ENCODE measurements at regions not wholly inside any gene's neighbourhood (a gene's known extent, or its start where the extent isn't known, plus 50 kb on each side); places are given as distances from the start of the nearest gene placed in this dataset.

DNA sequence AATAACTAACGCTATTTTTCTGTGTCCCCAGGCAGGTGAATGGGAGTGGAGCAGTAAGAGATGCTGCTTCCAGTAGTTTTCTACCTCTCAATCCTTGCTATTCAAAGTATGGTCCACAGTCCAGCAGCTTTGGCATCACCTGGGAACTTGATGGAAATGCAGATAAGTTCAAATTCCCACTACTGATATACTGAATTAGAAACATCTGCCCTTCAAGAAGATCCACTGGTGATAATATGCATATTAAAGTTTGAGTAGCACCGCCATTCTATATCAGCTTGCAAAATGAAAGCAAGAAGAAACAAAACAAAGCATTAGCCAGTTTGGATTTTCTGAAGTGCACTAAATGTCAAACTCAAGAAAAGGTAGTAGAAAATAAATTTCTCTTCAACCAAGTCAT is 906.2 kb upstream of the PCDH20 start:
- Histone ChIP-seq H3K27me3 (replicated peaks in 1 of 2; ENCODE audit: control insufficient read depth in 2 of 2, insufficient read depth in 2 of 2, low read length in 1 of 2) (no peaks in the 10 kb centered on the region), H3K27ac (ENCODE audit: control insufficient read depth, insufficient read depth) (no peak overlapping the region), H3K9ac (ENCODE audit: control insufficient read depth, insufficient read depth, low read length) (no peak overlapping the region), H3K4me2 (ENCODE audit: control insufficient read depth, insufficient read depth) (no peak overlapping the region), H3K4me1 (ENCODE audit: control insufficient read depth, insufficient read depth, low read length) (no peaks in the 10 kb centered on the region), H2AFZ (ENCODE audit: control insufficient read depth, low read depth, low read length) (no peak overlapping the region; the same call in 1 of the 2 replicates), H3K9me3 (replicated peaks; ENCODE audit: control insufficient read depth, insufficient read depth, low read length) (no peaks in the 10 kb centered on the region), H3K4me3 (no peak overlapping the region), H4K20me1 (ENCODE audit: control insufficient read depth, insufficient read depth) (no peaks in the 10 kb centered on the region), H3K79me2 (ENCODE audit: control insufficient read depth, insufficient read depth, low read length) (no peaks in the 10 kb centered on the region), H3K36me3 (ENCODE audit: control insufficient read depth in 2 of 2, insufficient read depth in 2 of 2, low read length in 1 of 2) (no peaks in the 10 kb centered on the region)
- 43% methylated on average over 2 of the region's 2 CpGs for WGBS (ENCODE audit: insufficient coverage, insufficient replicate concordance, low lambda C conversion rate, missing lambda C conversion rate)
- ATAC-seq, result no peak
- ChIA-PET CTCF (interaction anchor here (1.3 to 3.1 kb wide), 4 partner anchors 12 to 201 kb away, joined by 5 to 22 read pairs (median 11); no protein-coding TSS in a partner anchor), RAD21 (ENCODE audit: unreplicated experiment) (interaction anchor here (1.3 to 5.3 kb wide), 2 partner anchors 11 to 201 kb away, joined by 4 to 36 read pairs; no protein-coding TSS in a partner anchor), POLR2A (no interaction called here), SMC1A (ENCODE audit: uncharacterized antibody, unreplicated experiment) (interaction anchor here (0.6 to 2.6 kb wide), 4 partner anchors 12 to 201 kb away, joined by 3 to 19 read pairs (median 7); no protein-coding TSS in a partner anchor)
- BruUV-seq (replicated peaks), result no TSS peak
- DNase-seq (ENCODE audit: low read depth, low spot score), result no peak
- no peak for FAIRE-seq
- intact Hi-C loops (cut with micrococcal nuclease; ENCODE audit: unreplicated experiment), result loop anchor here (10.0 kb wide), 1 partner anchor 193 kb away; no protein-coding TSS in a partner anchor
- in situ Hi-C loops (cut with MboI), result no loop called here
- TF ChIP-seq CEBPZ (IDR thresholded peaks at IDR 0.05; ENCODE audit: low read depth, low read length) (no peak), CUX1 (IDR thresholded peaks at IDR 0.05; ENCODE audit: insufficient replicate concordance, low read depth, low read length) (no peak), RBBP5 (conservative IDR thresholded peaks at IDR 0.05) (no peak), EED (IDR thresholded peaks at IDR 0.05; ENCODE audit: low read depth) (no peak), POU2F2 (IDR thresholded peaks at IDR 0.05; ENCODE audit: borderline replicate concordance, low read depth, low read length) (no peak), ZNF384 (IDR thresholded peaks at IDR 0.05; ENCODE audit: borderline replicate concordance, low read depth, low read length) (no peak)
- TF ChIP-seq, protein P1, sequence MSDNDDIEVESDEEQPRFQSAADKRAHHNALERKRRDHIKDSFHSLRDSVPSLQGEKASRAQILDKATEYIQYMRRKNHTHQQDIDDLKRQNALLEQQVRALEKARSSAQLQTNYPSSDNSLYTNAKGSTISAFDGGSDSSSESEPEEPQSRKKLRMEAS (IDR thresholded peaks at IDR 0.05; ENCODE audit: low read depth, low read length), result no peak
- TF ChIP-seq, protein P2, sequence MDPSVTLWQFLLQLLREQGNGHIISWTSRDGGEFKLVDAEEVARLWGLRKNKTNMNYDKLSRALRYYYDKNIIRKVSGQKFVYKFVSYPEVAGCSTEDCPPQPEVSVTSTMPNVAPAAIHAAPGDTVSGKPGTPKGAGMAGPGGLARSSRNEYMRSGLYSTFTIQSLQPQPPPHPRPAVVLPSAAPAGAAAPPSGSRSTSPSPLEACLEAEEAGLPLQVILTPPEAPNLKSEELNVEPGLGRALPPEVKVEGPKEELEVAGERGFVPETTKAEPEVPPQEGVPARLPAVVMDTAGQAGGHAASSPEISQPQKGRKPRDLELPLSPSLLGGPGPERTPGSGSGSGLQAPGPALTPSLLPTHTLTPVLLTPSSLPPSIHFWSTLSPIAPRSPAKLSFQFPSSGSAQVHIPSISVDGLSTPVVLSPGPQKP (IDR thresholded peaks at IDR 0.05; ENCODE audit: low read depth, low read length), result no peak
- TF ChIP-seq, protein P3, sequence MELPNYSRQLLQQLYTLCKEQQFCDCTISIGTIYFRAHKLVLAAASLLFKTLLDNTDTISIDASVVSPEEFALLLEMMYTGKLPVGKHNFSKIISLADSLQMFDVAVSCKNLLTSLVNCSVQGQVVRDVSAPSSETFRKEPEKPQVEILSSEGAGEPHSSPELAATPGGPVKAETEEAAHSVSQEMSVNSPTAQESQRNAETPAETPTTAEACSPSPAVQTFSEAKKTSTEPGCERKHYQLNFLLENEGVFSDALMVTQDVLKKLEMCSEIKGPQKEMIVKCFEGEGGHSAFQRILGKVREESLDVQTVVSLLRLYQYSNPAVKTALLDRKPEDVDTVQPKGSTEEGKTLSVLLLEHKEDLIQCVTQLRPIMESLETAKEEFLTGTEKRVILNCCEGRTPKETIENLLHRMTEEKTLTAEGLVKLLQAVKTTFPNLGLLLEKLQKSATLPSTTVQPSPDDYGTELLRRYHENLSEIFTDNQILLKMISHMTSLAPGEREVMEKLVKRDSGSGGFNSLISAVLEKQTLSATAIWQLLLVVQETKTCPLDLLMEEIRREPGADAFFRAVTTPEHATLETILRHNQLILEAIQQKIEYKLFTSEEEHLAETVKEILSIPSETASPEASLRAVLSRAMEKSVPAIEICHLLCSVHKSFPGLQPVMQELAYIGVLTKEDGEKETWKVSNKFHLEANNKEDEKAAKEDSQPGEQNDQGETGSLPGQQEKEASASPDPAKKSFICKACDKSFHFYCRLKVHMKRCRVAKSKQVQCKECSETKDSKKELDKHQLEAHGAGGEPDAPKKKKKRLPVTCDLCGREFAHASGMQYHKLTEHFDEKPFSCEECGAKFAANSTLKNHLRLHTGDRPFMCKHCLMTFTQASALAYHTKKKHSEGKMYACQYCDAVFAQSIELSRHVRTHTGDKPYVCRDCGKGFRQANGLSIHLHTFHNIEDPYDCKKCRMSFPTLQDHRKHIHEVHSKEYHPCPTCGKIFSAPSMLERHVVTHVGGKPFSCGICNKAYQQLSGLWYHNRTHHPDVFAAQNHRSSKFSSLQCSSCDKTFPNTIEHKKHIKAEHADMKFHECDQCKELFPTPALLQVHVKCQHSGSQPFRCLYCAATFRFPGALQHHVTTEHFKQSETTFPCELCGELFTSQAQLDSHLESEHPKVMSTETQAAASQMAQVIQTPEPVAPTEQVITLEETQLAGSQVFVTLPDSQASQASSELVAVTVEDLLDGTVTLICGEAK (IDR thresholded peaks at IDR 0.05; ENCODE audit: borderline replicate concordance), result no peak
